Neural progenitor cell (in vitro differentiated cells): ENCODE measurements at regions not wholly inside any gene's neighbourhood (a gene's known extent, or its start where the extent isn't known, plus 50 kb on each side); places are given as distances from the start of the nearest gene placed in this dataset.

Experiments
- CTCF ChIP-seq: fragments of 200-600 bp; sonication (generic); IDR thresholded peaks from 2 replicates; pipeline ENCODE4 v1.5.1; 2017; ENCODE audit warnings: antibody characterized with exemption, mild to moderate bottlenecking
- EZH2 ChIP-seq: fragments of 200-600 bp; sonication (generic); IDR thresholded peaks from 2 replicates; pipeline ENCODE4 v1.6.1; 2017; ENCODE audit warnings: antibody characterized with exemption, mild to moderate bottlenecking, moderate library complexity
- EZH2phosphoT487 ChIP-seq: fragments of 200-600 bp; sonication (generic); IDR thresholded peaks from 2 replicates; pipeline ENCODE4 v1.6.1; 2017; ENCODE audit warnings: antibody characterized with exemption

GRCh38 chr6:40726853-40727252 lies 139.7 kb upstream of the LRFN2 start:
- no peak for TF ChIP-seq EZH2
- no peak for TF ChIP-seq CTCF
- TF ChIP-seq EZH2phosphoT487 = no peak
